ENCODE measurements at regions not wholly inside any gene's neighbourhood (a gene's known extent, or its start where the extent isn't known, plus 50 kb on each side); places are given as distances from the start of the nearest gene placed in this dataset.

- Histone ChIP-seq H4K91ac (replicated peaks; ENCODE audit: insufficient read length, low read length) (no peak overlapping the region), H3K4me2 (ENCODE audit: insufficient read depth in 1 of 2, low read depth in 2 of 2, low read length in 2 of 2) (no peak overlapping the region), H4K5ac (ENCODE audit: insufficient read length, low read depth, low read length) (no peak overlapping the region), H3K14ac (ENCODE audit: insufficient read length) (no peak overlapping the region), H3K18ac (ENCODE audit: extremely low read depth, low read length) (no peak overlapping the region), H3K4me1 (replicated peaks in 1 of 4; ENCODE audit: control insufficient read depth in 3 of 4, insufficient read depth in 4 of 4, low read length in 3 of 4) (no peaks in the 10 kb centered on the region), H4K20me1 (replicated peaks in 1 of 2; ENCODE audit: control insufficient read depth in 1 of 2, insufficient read depth in 2 of 2, low read length in 2 of 2) (no peaks in the 10 kb centered on the region), H2BK15ac (ENCODE audit: low read length) (no peak overlapping the region), H3K27me3 (replicated peaks in 1 of 4; ENCODE audit: control insufficient read depth in 3 of 4, extremely low read depth in 1 of 4, insufficient read depth in 3 of 4, low read length in 3 of 4) (peaks cover 0 to 17% (median 9%) of the 10 kb centered on the region in 4 experiments; a peak in 4 of 7 replicates), H2BK12ac (ENCODE audit: low read depth, low read length) (no peak overlapping the region), H3K56ac (replicated peaks; ENCODE audit: insufficient read length, low read depth, low read length) (no peak overlapping the region), H2AFZ (ENCODE audit: low read length) (no peak overlapping the region), H3K4me3 (ENCODE audit: extremely low read depth in 1 of 4, insufficient read depth in 2 of 4, low read depth in 3 of 4, low read length in 4 of 4) (no peak overlapping the region), H3K79me2 (ENCODE audit: control insufficient read depth in 1 of 2, insufficient read depth in 2 of 2, low read length in 2 of 2) (no peaks in the 10 kb centered on the region), H3K9me3 (ENCODE audit: insufficient read depth in 2 of 2, low read depth in 1 of 2, low read length in 1 of 2) (no peaks in the 10 kb centered on the region), H2BK120ac (replicated peaks; ENCODE audit: low read depth, low read length) (no peak overlapping the region), H3K9ac (replicated peaks in 1 of 4; ENCODE audit: extremely low read depth in 1 of 4, low read depth in 3 of 4, low read length in 3 of 4) (no peak overlapping the region), H2BK20ac (ENCODE audit: low read length) (no peak overlapping the region), H3K4ac (replicated peaks; ENCODE audit: insufficient read length, low read depth, low read length) (no peak overlapping the region), H3K36me3 (ENCODE audit: control insufficient read depth in 2 of 4, insufficient read depth in 4 of 4, low read length in 3 of 4) (no peaks in the 10 kb centered on the region), H3K23me2 (ENCODE audit: low read depth, low read length) (no peaks in the 10 kb centered on the region), H2BK5ac (ENCODE audit: low read depth, low read length) (no peak overlapping the region), H4K8ac (ENCODE audit: extremely low read depth, insufficient read depth, low read length) (no peak overlapping the region), H3K79me1 (ENCODE audit: low read depth, low read length) (no peaks in the 10 kb centered on the region), H3K27ac (ENCODE audit: low read depth, low read length) (no peak overlapping the region), H2AK5ac (ENCODE audit: low read depth, low read length) (no peak overlapping the region), H3K23ac (ENCODE audit: insufficient read length) (no peak overlapping the region)
- no peak for DNase-seq (ENCODE audit: low read depth in 1 of 2, low spot score in 2 of 2)
- ChIA-PET POLR2A (ENCODE audit: partially characterized antibody) (no interaction called here), CTCF (ENCODE audit: partially characterized antibody) (interaction anchor here (1.1 to 7.3 kb wide), 5 partner anchors 12 to 224 kb away, joined by 3 to 67 read pairs (median 4); no protein-coding TSS in a partner anchor)
- WGBS, 2 experiments (ENCODE audit: extremely low coverage in 1 of 2, insufficient coverage in 1 of 2, insufficient read length in 1 of 2, insufficient replicate concordance in 2 of 2, low coverage in 1 of 2, low lambda C conversion rate in 2 of 2, missing lambda C conversion rate in 1 of 2): 80% methylated on average over 4 of the region's 4 CpGs; no CpG with 5 or more reads in 1 of the 2 experiments
- TF ChIP-seq POU5F1 (IDR thresholded peaks at IDR 0.05; ENCODE audit: low read depth, low read length) (no peak), TEAD4 (IDR thresholded peaks at IDR 0.05; ENCODE audit: low read depth, low read length) (no peak), SP2 (IDR thresholded peaks at IDR 0.05; ENCODE audit: low read length) (no peak)
- no peak for FAIRE-seq
Measured at GRCh38 chr14:95769976-95770375, 56.1 kb upstream of the TCL1A start.

Measured in H1 (cell line).